Endothelial cell of umbilical vein (primary cell): ENCODE measurements at regions not wholly inside any gene's neighbourhood (a gene's known extent, or its start where the extent isn't known, plus 50 kb on each side); places are given as distances from the start of the nearest gene placed in this dataset.

Experiments
- BruUV-seq: library from RNA; stranded (reverse); fragments of 400-500 nt; replicated peaks from 2 replicates; lab custom pipeline; 2021; lab: Mats Ljungman, UMichigan
- CTCF ChIA-PET: fragments of 300-600, 350-600 bp; sonication (Branson Sonifier 250); formaldehyde crosslinking; loops from one replicate; lab custom pipeline; 2021; ENCODE audit warnings: antibody characterized with exemption, inconsistent platforms; lab: Charles Lee
- POLR2A ChIA-PET: fragments of 300-600, 350-600 bp; sonication (Branson Sonifier 250); formaldehyde crosslinking; loops from one replicate; lab custom pipeline; 2021; ENCODE audit warnings: antibody characterized with exemption, inconsistent platforms; lab: Charles Lee
- DNase-seq: peaks from one replicate; pipeline ENCODE4 v3.0.0-alpha.2; 2011; ENCODE audit warnings: low read depth, low spot score
- FAIRE-seq: peaks from 2 replicates; lab custom pipeline; 2011; peaks lifted over from hg19 to GRCh38; lab: Jason Lieb, UNC
- H2AFZ ChIP-seq: 2 replicates; pipeline ENCODE4 v1.6.0; 2012; ENCODE audit warnings: low read depth, low read length, control low read depth, inconsistent platforms
- H3K27ac ChIP-seq: 2 replicates; pipeline ENCODE4 v1.5.1; 2011; ENCODE audit warnings: low read depth, mild to moderate bottlenecking, control low read depth, low read length, moderate library complexity; ENCODE audit not compliant: insufficient read depth
- H3K27me3 ChIP-seq, 2 experiments: 2 replicates each; pipeline versions ENCODE4 v1.6.0 to v1.6.1; 2011; ENCODE audit warnings: low read length in 2 of 2, mixed read lengths in 1 of 2; ENCODE audit not compliant: control insufficient read depth in 2 of 2, insufficient read depth in 2 of 2
- H3K36me3 ChIP-seq, 2 experiments: 2 replicates in 1 of 2; 3 replicates in 1 of 2; pipeline ENCODE4 v1.5.1; 2011; ENCODE audit warnings: low read length in 2 of 2, mild to moderate bottlenecking in 1 of 2, moderate library complexity in 1 of 2; ENCODE audit not compliant: control insufficient read depth in 2 of 2, insufficient read depth in 2 of 2; ENCODE audit errors: extremely low read depth in 1 of 2
- H3K4me1 ChIP-seq: 3 replicates; pipeline ENCODE4 v1.5.1; 2011; ENCODE audit warnings: mild to moderate bottlenecking, low read length; ENCODE audit not compliant: control insufficient read depth, insufficient read depth; ENCODE audit errors: extremely low read depth
- H3K4me2 ChIP-seq: 2 replicates; pipeline ENCODE4 v1.6.1; 2011; ENCODE audit warnings: low read length, control low read depth, mixed read lengths; ENCODE audit not compliant: insufficient read depth
- H3K4me3 ChIP-seq, 3 experiments: fragments of 200-600 bp in 1 of 3; sonication (generic), shearing (Covaris generic) in 1 of 3; replicated peaks in 1 of 3; 2 replicates each; pipeline ENCODE4 v1.5.1; 2011 to 2016; ENCODE audit warnings: control low read depth in 3 of 3, low read length in 3 of 3, mild to moderate bottlenecking in 2 of 3, inconsistent platforms in 1 of 3, low read depth in 1 of 3, moderate library complexity in 1 of 3; ENCODE audit not compliant: insufficient read depth in 1 of 3
- H3K79me2 ChIP-seq: 2 replicates; pipeline ENCODE4 v1.6.0; 2012; ENCODE audit warnings: low read length, inconsistent platforms; ENCODE audit not compliant: control insufficient read depth, insufficient read depth
- H3K9ac ChIP-seq: replicated peaks from 2 replicates; pipeline ENCODE3; 2011; ENCODE audit warnings: low read length, control low read depth; ENCODE audit not compliant: insufficient read depth; ENCODE audit errors: extremely low read depth
- H3K9me1 ChIP-seq: replicated peaks from 3 replicates; pipeline ENCODE4 v1.6.0; 2011; ENCODE audit warnings: mild to moderate bottlenecking, low read length; ENCODE audit not compliant: control insufficient read depth, insufficient read depth; ENCODE audit errors: extremely low read depth
- H3K9me3 ChIP-seq: replicated peaks from 2 replicates; pipeline ENCODE4 v1.5.1; 2012; ENCODE audit warnings: low read length, inconsistent platforms; ENCODE audit not compliant: control insufficient read depth, insufficient read depth
- H4K20me1 ChIP-seq: replicated peaks from 2 replicates; pipeline ENCODE3; 2011; ENCODE audit warnings: mild to moderate bottlenecking, low read length; ENCODE audit not compliant: control insufficient read depth, insufficient read depth; ENCODE audit errors: extremely low read depth
- CTCF ChIP-seq, 2 donors: IDR thresholded peaks; 1 replicate in 1 of 2; 2 replicates in 1 of 2; pipeline ENCODE4 v1.5.1; 2011; ENCODE audit warnings: low read length in 2 of 2, mild to moderate bottlenecking in 2 of 2, moderate library complexity in 2 of 2, control low read depth in 1 of 2, inconsistent platforms in 1 of 2, low read depth in 1 of 2; ENCODE audit not compliant: insufficient read depth in 1 of 2; ENCODE audit errors: extremely low read depth in 1 of 2
- EZH2 ChIP-seq: IDR thresholded peaks from 2 replicates; pipeline ENCODE4 v1.6.1; 2012; ENCODE audit warnings: borderline replicate concordance, low read depth, mild to moderate bottlenecking, moderate library complexity, low read length, inconsistent platforms; ENCODE audit not compliant: severe bottlenecking
- FOS ChIP-seq: IDR thresholded peaks from 2 replicates; pipeline ENCODE4 v1.6.1; 2011; ENCODE audit warnings: mild to moderate bottlenecking, low read length, moderate library complexity, borderline replicate concordance; ENCODE audit not compliant: insufficient read depth
- GATA2 ChIP-seq: IDR thresholded peaks from 2 replicates; pipeline ENCODE4 v1.7.0; 2011; ENCODE audit warnings: low read depth, mild to moderate bottlenecking, moderate library complexity, mixed read lengths, low read length; ENCODE audit not compliant: insufficient read length, insufficient read depth
- JUN ChIP-seq: IDR thresholded peaks from 2 replicates; pipeline ENCODE4 v1.6.1; 2011; ENCODE audit warnings: borderline replicate concordance, low read depth; ENCODE audit not compliant: insufficient read length, insufficient read depth
- MAX ChIP-seq: IDR thresholded peaks from 2 replicates; pipeline ENCODE4 v1.6.1; 2011; ENCODE audit not compliant: insufficient read depth, insufficient read length
- MYC ChIP-seq: IDR thresholded peaks from one replicate; pipeline ENCODE4 v1.6.1; 2011; ENCODE audit warnings: mild to moderate bottlenecking, low read depth, low read length
- POLR2A ChIP-seq: IDR thresholded peaks from 2 replicates; pipeline ENCODE4 v1.6.1; 2012; ENCODE audit warnings: low read depth, mild to moderate bottlenecking, control low read depth, low read length
- POLR2AphosphoS5 ChIP-seq: IDR thresholded peaks from 2 replicates; pipeline ENCODE4 v1.6.1; 2012; ENCODE audit warnings: low read depth, mild to moderate bottlenecking, control low read depth, low read length, moderate library complexity; ENCODE audit not compliant: insufficient read depth
- dilution Hi-C: fragments of 300-500 bp; cut with MboI; formaldehyde crosslinking; loops from one replicate; pipeline ENCODE4 v1.15.0; 2019; ENCODE audit warnings: low sequenced_read_pairs; ENCODE audit not compliant: extremely low pct_ligation_motif_present
- intact Hi-C: fragments of 100-400 bp; cut with micrococcal nuclease; formaldehyde crosslinking; loops from one replicate; pipeline ENCODE4 v1.10.0; 2022

GRCh38 chr5:99116526-99116925 lies 187.7 kb upstream of the CHD1 start:
- Histone ChIP-seq H3K9me1 (no peaks in the 10 kb centered on the region), H3K4me2 (no peak overlapping the region), H3K27me3 (no peaks in the 10 kb centered on the region), H3K27ac (no peak overlapping the region), H3K4me1 (no peaks in the 10 kb centered on the region), H3K9ac (no peak overlapping the region), H4K20me1 (no peaks in the 10 kb centered on the region), H3K79me2 (no peaks in the 10 kb centered on the region), H3K36me3 (no peaks in the 10 kb centered on the region), H2AFZ (no peak overlapping the region), H3K9me3 (no peaks in the 10 kb centered on the region), H3K4me3 (no peak overlapping the region)
- ChIA-PET CTCF (interaction anchor here (3.0 kb wide), 1 partner anchor 11 kb away, joined by 22 read pairs; no protein-coding TSS in a partner anchor), POLR2A (no interaction called here)
- intact Hi-C loops (no loop called here), dilution Hi-C loops (no loop called here)
- DNase-seq: no peak
- no TSS peak for BruUV-seq
- TF ChIP-seq POLR2A (no peak), POLR2AphosphoS5 (no peak), JUN (no peak), GATA2 (no peak), MAX (no peak), EZH2 (no peak), CTCF (IDR thresholded peaks at IDR 0.05; ENCODE audit: extremely low read depth in 1 of 2, insufficient read depth in 1 of 2, low read depth in 1 of 2, low read length in 2 of 2) (no peak), MYC (no peak), FOS (no peak)
- FAIRE-seq: no peak
